CD4-positive, alpha-beta T cell treated with Interferon alpha-2 for 1 hour (primary cell): ENCODE measurements at regions not wholly inside any gene's neighbourhood (a gene's known extent, or its start where the extent isn't known, plus 50 kb on each side); places are given as distances from the start of the nearest gene placed in this dataset.
"Not testable (repeated sequence)": the region's sequence is repeated elsewhere in the genome, so short reads cannot be mapped to it uniquely, and the experiment has no call there.

Experiments
- DNase-seq, 2 donors: peaks; one replicate each; pipeline ENCODE4 v3.0.0-alpha.2; 2020 to 2022

- DNase-seq, result no peak
These were observed 829.3 kb upstream of the CITED2 start for GRCh38 chr6:140203661-140204147.

- DNase-seq, result no peak
These were observed 828.6 kb upstream of the CITED2 start for GRCh38 chr6:140202964-140203515.

GRCh38 chr6:140201787-140202458 lies 827.5 kb upstream of the CITED2 start:
- no peak for DNase-seq

- peak in 1 of 2 donors; percentile 1 for DNase-seq
These were observed 818.8 kb upstream of the CITED2 start for GRCh38 chr6:140193269-140193668.

GRCh38 chr6:140192018-140192417 lies 817.6 kb upstream of the CITED2 start:
- no peak for DNase-seq

- DNase-seq, result not testable (repeated sequence)
These were observed 814.8 kb upstream of the CITED2 start for GRCh38 chr6:140189263-140189662.

- no peak for DNase-seq
These were observed 811.5 kb upstream of the CITED2 start for GRCh38 chr6:140185991-140186390.

- DNase-seq, result no peak
These were observed 809.4 kb upstream of the CITED2 start for GRCh38 chr6:140183881-140184280.

- DNase-seq, result no peak
These were observed 808.4 kb upstream of the CITED2 start for GRCh38 chr6:140182821-140183220.

- no peak for DNase-seq
These were observed 807.4 kb upstream of the CITED2 start for GRCh38 chr6:140181876-140182275.

GRCh38 chr6:140180306-140180705 lies 805.9 kb upstream of the CITED2 start:
- no peak for DNase-seq

- DNase-seq, result no peak
These were observed 804.5 kb upstream of the CITED2 start for GRCh38 chr6:140178935-140179334.

- no peak for DNase-seq
These were observed 804.1 kb upstream of the CITED2 start for GRCh38 chr6:140178520-140178919.

GRCh38 chr6:140176306-140176705 lies 801.9 kb upstream of the CITED2 start:
- DNase-seq, result no peak

- DNase-seq, result no peak
These were observed 801.0 kb upstream of the CITED2 start for GRCh38 chr6:140175486-140175885.

- no peak for DNase-seq
These were observed 800.1 kb upstream of the CITED2 start for GRCh38 chr6:140174524-140174923.

GRCh38 chr6:140168365-140168764 lies 793.9 kb upstream of the CITED2 start:
- no peak for DNase-seq

- no peak for DNase-seq
These were observed 786.5 kb upstream of the CITED2 start for GRCh38 chr6:140160909-140161308.

GRCh38 chr6:140160494-140160893 lies 786.0 kb upstream of the CITED2 start:
- no peak for DNase-seq

- DNase-seq, result no peak
These were observed 781.7 kb upstream of the CITED2 start for GRCh38 chr6:140156131-140156530.

- no peak for DNase-seq
These were observed 781.1 kb upstream of the CITED2 start for GRCh38 chr6:140155451-140156126.

- no peak for DNase-seq
These were observed 779.3 kb upstream of the CITED2 start for GRCh38 chr6:140153703-140154102.

- not testable (repeated sequence) for DNase-seq
These were observed 773.7 kb upstream of the CITED2 start for GRCh38 chr6:140147825-140148814.
